ENCODE measurements at regions not wholly inside any gene's neighbourhood (a gene's known extent, or its start where the extent isn't known, plus 50 kb on each side); places are given as distances from the start of the nearest gene placed in this dataset.
"Not testable (repeated sequence)": the region's sequence is repeated elsewhere in the genome, so short reads cannot be mapped to it uniquely, and the experiment has no call there.

GRCh38 chr13:22940736-22941135 lies 240.0 kb upstream of the SGCG start:
- DNase-seq (ENCODE audit: low read depth, low spot score): no peak
- Histone ChIP-seq H3K27ac (ENCODE audit: insufficient read depth, low read depth, low read length) (no peak overlapping the region), H3K27me3 (ENCODE audit: control insufficient read depth in 2 of 2, insufficient read depth in 2 of 2, low read length in 2 of 2) (no peaks in the 10 kb centered on the region), H3K4me3 (replicated peaks in 1 of 3; ENCODE audit: insufficient read depth in 1 of 3, low read depth in 1 of 3, low read length in 3 of 3) (no peak overlapping the region), H4K20me1 (replicated peaks; ENCODE audit: control insufficient read depth, extremely low read depth, insufficient read depth, low read length) (no peaks in the 10 kb centered on the region), H3K79me2 (ENCODE audit: control insufficient read depth, insufficient read depth, low read length) (no peaks in the 10 kb centered on the region), H3K9ac (replicated peaks; ENCODE audit: extremely low read depth, insufficient read depth, low read length) (no peak overlapping the region), H3K4me2 (ENCODE audit: insufficient read depth, low read length) (no peak overlapping the region), H3K36me3 (ENCODE audit: control insufficient read depth in 2 of 2, extremely low read depth in 1 of 2, insufficient read depth in 2 of 2, low read length in 2 of 2) (no peaks in the 10 kb centered on the region), H3K9me1 (replicated peaks; ENCODE audit: control insufficient read depth, extremely low read depth, insufficient read depth, low read length) (no peaks in the 10 kb centered on the region), H3K9me3 (replicated peaks; ENCODE audit: control insufficient read depth, insufficient read depth, low read length) (no peaks in the 10 kb centered on the region), H3K4me1 (ENCODE audit: control insufficient read depth, extremely low read depth, insufficient read depth, low read length) (no peaks in the 10 kb centered on the region), H2AFZ (ENCODE audit: low read depth, low read length) (no peak overlapping the region)
- BruUV-seq (replicated peaks): no TSS peak
- dilution Hi-C loops (cut with MboI; ENCODE audit: extremely low pct_ligation_motif_present, low sequenced_read_pairs): no loop called here
- TF ChIP-seq, protein P1, sequence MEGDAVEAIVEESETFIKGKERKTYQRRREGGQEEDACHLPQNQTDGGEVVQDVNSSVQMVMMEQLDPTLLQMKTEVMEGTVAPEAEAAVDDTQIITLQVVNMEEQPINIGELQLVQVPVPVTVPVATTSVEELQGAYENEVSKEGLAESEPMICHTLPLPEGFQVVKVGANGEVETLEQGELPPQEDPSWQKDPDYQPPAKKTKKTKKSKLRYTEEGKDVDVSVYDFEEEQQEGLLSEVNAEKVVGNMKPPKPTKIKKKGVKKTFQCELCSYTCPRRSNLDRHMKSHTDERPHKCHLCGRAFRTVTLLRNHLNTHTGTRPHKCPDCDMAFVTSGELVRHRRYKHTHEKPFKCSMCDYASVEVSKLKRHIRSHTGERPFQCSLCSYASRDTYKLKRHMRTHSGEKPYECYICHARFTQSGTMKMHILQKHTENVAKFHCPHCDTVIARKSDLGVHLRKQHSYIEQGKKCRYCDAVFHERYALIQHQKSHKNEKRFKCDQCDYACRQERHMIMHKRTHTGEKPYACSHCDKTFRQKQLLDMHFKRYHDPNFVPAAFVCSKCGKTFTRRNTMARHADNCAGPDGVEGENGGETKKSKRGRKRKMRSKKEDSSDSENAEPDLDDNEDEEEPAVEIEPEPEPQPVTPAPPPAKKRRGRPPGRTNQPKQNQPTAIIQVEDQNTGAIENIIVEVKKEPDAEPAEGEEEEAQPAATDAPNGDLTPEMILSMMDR (IDR thresholded peaks at IDR 0.05; ENCODE audit: extremely low read depth in 1 of 2, insufficient read depth in 1 of 2, low read depth in 1 of 2, low read length in 2 of 2): no peak
- TF ChIP-seq JUN (IDR thresholded peaks at IDR 0.05; ENCODE audit: borderline replicate concordance, insufficient read depth, insufficient read length, low read depth) (no peak), FOS (IDR thresholded peaks at IDR 0.05; ENCODE audit: borderline replicate concordance, insufficient read depth, low read length) (no peak), POLR2A (IDR thresholded peaks at IDR 0.05; ENCODE audit: low read depth, low read length) (no peak), POLR2AphosphoS5 (IDR thresholded peaks at IDR 0.05; ENCODE audit: insufficient read depth, low read depth, low read length) (no peak), GATA2 (IDR thresholded peaks at IDR 0.05; ENCODE audit: insufficient read depth, insufficient read length, low read depth, low read length) (no peak), EZH2 (IDR thresholded peaks at IDR 0.05; ENCODE audit: borderline replicate concordance, low read depth, low read length, severe bottlenecking) (no peak), MYC (IDR thresholded peaks at IDR 0.05; ENCODE audit: low read depth, low read length) (no peak)
- TF ChIP-seq, protein P2, sequence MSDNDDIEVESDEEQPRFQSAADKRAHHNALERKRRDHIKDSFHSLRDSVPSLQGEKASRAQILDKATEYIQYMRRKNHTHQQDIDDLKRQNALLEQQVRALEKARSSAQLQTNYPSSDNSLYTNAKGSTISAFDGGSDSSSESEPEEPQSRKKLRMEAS (IDR thresholded peaks at IDR 0.05; ENCODE audit: insufficient read depth, insufficient read length): no peak
- no peak for FAIRE-seq
- ChIA-PET POLR2A (no interaction called here), CTCF (no interaction called here)
- intact Hi-C loops (cut with micrococcal nuclease): loop anchor here (10.0 kb wide), 1 partner anchor 1424 kb away; no protein-coding TSS in a partner anchor

- BruUV-seq (replicated peaks); H3K4me1 ChIP-seq (ENCODE audit: control insufficient read depth, extremely low read depth, insufficient read depth, low read length); H3K4me2 ChIP-seq (ENCODE audit: insufficient read depth, low read length); H3K27ac ChIP-seq (ENCODE audit: insufficient read depth, low read depth, low read length); FAIRE-seq; H3K9ac ChIP-seq (replicated peaks; ENCODE audit: extremely low read depth, insufficient read depth, low read length); H3K9me3 ChIP-seq (replicated peaks; ENCODE audit: control insufficient read depth, insufficient read depth, low read length); DNase-seq (ENCODE audit: low read depth, low spot score); CTCF ChIA-PET; H4K20me1 ChIP-seq (replicated peaks; ENCODE audit: control insufficient read depth, extremely low read depth, insufficient read depth, low read length); H3K79me2 ChIP-seq (ENCODE audit: control insufficient read depth, insufficient read depth, low read length); H3K36me3 ChIP-seq (ENCODE audit: control insufficient read depth in 2 of 2, extremely low read depth in 1 of 2, insufficient read depth in 2 of 2, low read length in 2 of 2); POLR2A ChIA-PET; H3K4me3 ChIP-seq (replicated peaks in 1 of 3; ENCODE audit: insufficient read depth in 1 of 3, low read depth in 1 of 3, low read length in 3 of 3); H3K27me3 ChIP-seq (ENCODE audit: control insufficient read depth in 2 of 2, insufficient read depth in 2 of 2, low read length in 2 of 2); H2AFZ ChIP-seq (ENCODE audit: low read depth, low read length); H3K9me1 ChIP-seq (replicated peaks; ENCODE audit: control insufficient read depth, extremely low read depth, insufficient read depth, low read length); dilution Hi-C loops (cut with MboI; ENCODE audit: extremely low pct_ligation_motif_present, low sequenced_read_pairs): not testable (repeated sequence)
- intact Hi-C loops (cut with micrococcal nuclease): loop anchor here (10.0 kb wide), 1 partner anchor 1423 kb away; no protein-coding TSS in a partner anchor
Measured at GRCh38 chr13:22941495-22941894, 239.3 kb upstream of the SGCG start.

GRCh38 chr13:22942831-22943230 lies 237.9 kb upstream of the SGCG start:
- H3K27me3 ChIP-seq (ENCODE audit: control insufficient read depth in 2 of 2, insufficient read depth in 2 of 2, low read length in 2 of 2); CTCF ChIA-PET; H3K79me2 ChIP-seq (ENCODE audit: control insufficient read depth, insufficient read depth, low read length); DNase-seq (ENCODE audit: low read depth, low spot score); H3K27ac ChIP-seq (ENCODE audit: insufficient read depth, low read depth, low read length); BruUV-seq (replicated peaks); H3K4me1 ChIP-seq (ENCODE audit: control insufficient read depth, extremely low read depth, insufficient read depth, low read length); dilution Hi-C loops (cut with MboI; ENCODE audit: extremely low pct_ligation_motif_present, low sequenced_read_pairs); POLR2A ChIA-PET; H3K9me1 ChIP-seq (replicated peaks; ENCODE audit: control insufficient read depth, extremely low read depth, insufficient read depth, low read length); H4K20me1 ChIP-seq (replicated peaks; ENCODE audit: control insufficient read depth, extremely low read depth, insufficient read depth, low read length); H3K4me3 ChIP-seq (replicated peaks in 1 of 3; ENCODE audit: insufficient read depth in 1 of 3, low read depth in 1 of 3, low read length in 3 of 3); H3K9ac ChIP-seq (replicated peaks; ENCODE audit: extremely low read depth, insufficient read depth, low read length); H3K36me3 ChIP-seq (ENCODE audit: control insufficient read depth in 2 of 2, extremely low read depth in 1 of 2, insufficient read depth in 2 of 2, low read length in 2 of 2); H3K9me3 ChIP-seq (replicated peaks; ENCODE audit: control insufficient read depth, insufficient read depth, low read length); H3K4me2 ChIP-seq (ENCODE audit: insufficient read depth, low read length); H2AFZ ChIP-seq (ENCODE audit: low read depth, low read length); FAIRE-seq: not testable (repeated sequence)
- intact Hi-C loops (cut with micrococcal nuclease): loop anchor here (10.0 kb wide), 1 partner anchor 1422 kb away; no protein-coding TSS in a partner anchor

Measured in endothelial cell of umbilical vein (primary cell).